H1 (cell line): ENCODE measurements at regions not wholly inside any gene's neighbourhood (a gene's known extent, or its start where the extent isn't known, plus 50 kb on each side); places are given as distances from the start of the nearest gene placed in this dataset.

Experiments used
- BRCA1 ChIP-seq: IDR thresholded peaks from 2 replicates; pipeline ENCODE4 v1.6.1; 2012; ENCODE audit warnings: low read depth, low read length, improper control_type of control experiment
- NRF1 ChIP-seq: IDR thresholded peaks from 2 replicates; pipeline ENCODE4 v1.6.1; 2011; ENCODE audit warnings: mild to moderate bottlenecking, low read depth, low read length, improper control_type of control experiment
- SIX5 ChIP-seq: IDR thresholded peaks from 2 replicates; pipeline ENCODE4 v1.6.1; 2011; ENCODE audit warnings: mild to moderate bottlenecking, low read depth, low read length
- SP2 ChIP-seq: IDR thresholded peaks from 2 replicates; pipeline ENCODE4 v1.6.1; 2012; ENCODE audit warnings: mild to moderate bottlenecking, low read length, inconsistent platforms
- TBP ChIP-seq: IDR thresholded peaks from 2 replicates; pipeline ENCODE4 v1.6.1; 2011; ENCODE audit warnings: low read depth, low read length, improper control_type of control experiment
- ZNF274 ChIP-seq: IDR thresholded peaks from 2 replicates; pipeline ENCODE4 v1.7.0; 2012; ENCODE audit warnings: low read length, borderline replicate concordance; ENCODE audit errors: extremely low read depth

- TF ChIP-seq ZNF274: no peak
- no peak for TF ChIP-seq SP2
- no peak for TF ChIP-seq SIX5
- TF ChIP-seq TBP: no peak
- no peak for TF ChIP-seq BRCA1
- TF ChIP-seq NRF1: no peak
Observed at GRCh38 chr18:73199151-73199550, 331.4 kb upstream of the NETO1 start (continued).
